Activated naive CD4-positive, alpha-beta T cell treated with anti-CD3 and anti-CD28 coated beads, Interleukin-2, amount 50 U/mL, for 72 hours (primary cell): ENCODE measurements at regions not wholly inside any gene's neighbourhood (a gene's known extent, or its start where the extent isn't known, plus 50 kb on each side); places are given as distances from the start of the nearest gene placed in this dataset.
"Not testable (repeated sequence)": the region's sequence is repeated elsewhere in the genome, so short reads cannot be mapped to it uniquely, and the experiment has no call there.

ENCODE experiments used
- ATAC-seq, 2 donors: fragments of 150-1000 bp; cut with Tn5 transposase; 2 replicates each; pipeline ENCODE4 v1.10.0; 2021; ENCODE audit warnings: mild to moderate bottlenecking in 2 of 2, moderate library complexity in 2 of 2
- DNase-seq, 2 donors: peaks; one replicate each; pipeline ENCODE4 v3.0.0; 2021 to 2022; ENCODE audit warnings: low spot score in 2 of 2
- H3K27ac Mint-ChIP-seq, 2 donors: one replicate each; pipeline ENCODE4 v1.8.0; 2022; ENCODE audit warnings: mild to moderate bottlenecking in 2 of 2, mixed read lengths in 2 of 2
- H3K36me3 Mint-ChIP-seq, 2 donors: one replicate each; pipeline ENCODE4 v1.8.0; 2022; ENCODE audit warnings: mixed read lengths in 2 of 2
- H3K9me3 Mint-ChIP-seq, 2 donors: one replicate each; pipeline ENCODE4 v1.8.0; 2022; ENCODE audit warnings: mixed read lengths in 2 of 2

GRCh38 chr4:9505341-9505740 lies 61.1 kb downstream of the DEFB131A start:
- not testable (repeated sequence) for H3K27ac Mint-ChIP-seq, DNase-seq, ATAC-seq, H3K36me3 Mint-ChIP-seq, H3K9me3 Mint-ChIP-seq

- not testable (repeated sequence) for H3K36me3 Mint-ChIP-seq, ATAC-seq, H3K27ac Mint-ChIP-seq, H3K9me3 Mint-ChIP-seq, DNase-seq
Observed at GRCh38 chr4:9506672-9507071, 62.5 kb downstream of the DEFB131A start.

GRCh38 chr4:9512941-9513340 lies 68.7 kb downstream of the DEFB131A start:
- H3K9me3 Mint-ChIP-seq, ATAC-seq, DNase-seq, H3K36me3 Mint-ChIP-seq, H3K27ac Mint-ChIP-seq: not testable (repeated sequence)

- H3K9me3 Mint-ChIP-seq, H3K27ac Mint-ChIP-seq, ATAC-seq, DNase-seq, H3K36me3 Mint-ChIP-seq: not testable (repeated sequence)
Observed at GRCh38 chr4:9519631-9520030, 75.4 kb downstream of the DEFB131A start.

GRCh38 chr4:9522903-9523302 lies 78.7 kb downstream of the DEFB131A start:
- ATAC-seq, H3K36me3 Mint-ChIP-seq, H3K9me3 Mint-ChIP-seq, DNase-seq, H3K27ac Mint-ChIP-seq: not testable (repeated sequence)

- ATAC-seq, DNase-seq, H3K9me3 Mint-ChIP-seq, H3K27ac Mint-ChIP-seq, H3K36me3 Mint-ChIP-seq: not testable (repeated sequence)
Observed at GRCh38 chr4:9524406-9524805, 80.2 kb downstream of the DEFB131A start.

- DNase-seq = peak; percentile 76 to 81
- peak overlapping the region in 1 of 2 donors; percentile 28 for H3K27ac Mint-ChIP-seq
- peak; percentile 64 to 78 for ATAC-seq
- H3K9me3 Mint-ChIP-seq, H3K36me3 Mint-ChIP-seq: not testable (repeated sequence)
Observed at GRCh38 chr4:9532134-9532862, 88.1 kb downstream of the DEFB131A start.

GRCh38 chr4:9532863-9533192 lies 88.6 kb downstream of the DEFB131A start:
- H3K36me3 Mint-ChIP-seq, DNase-seq, H3K9me3 Mint-ChIP-seq, ATAC-seq: not testable (repeated sequence)
- peak overlapping the region in 1 of 2 donors; percentile 28 for H3K27ac Mint-ChIP-seq

- DNase-seq, ATAC-seq, H3K27ac Mint-ChIP-seq, H3K9me3 Mint-ChIP-seq, H3K36me3 Mint-ChIP-seq: not testable (repeated sequence)
Observed at GRCh38 chr4:9537101-9537500, 92.9 kb downstream of the DEFB131A start.

GRCh38 chr4:9539939-9540520 lies 95.8 kb downstream of the DEFB131A start:
- not testable (repeated sequence) for ATAC-seq, H3K27ac Mint-ChIP-seq, DNase-seq, H3K9me3 Mint-ChIP-seq, H3K36me3 Mint-ChIP-seq

- DNase-seq, H3K9me3 Mint-ChIP-seq, H3K27ac Mint-ChIP-seq, ATAC-seq, H3K36me3 Mint-ChIP-seq: not testable (repeated sequence)
Observed at GRCh38 chr4:9541388-9541915, 97.2 kb downstream of the DEFB131A start.

GRCh38 chr4:9544851-9545250 lies 100.6 kb downstream of the DEFB131A start:
- ATAC-seq, H3K36me3 Mint-ChIP-seq, H3K27ac Mint-ChIP-seq, DNase-seq, H3K9me3 Mint-ChIP-seq: not testable (repeated sequence)

- H3K27ac Mint-ChIP-seq, H3K9me3 Mint-ChIP-seq, DNase-seq, H3K36me3 Mint-ChIP-seq, ATAC-seq: not testable (repeated sequence)
Observed at GRCh38 chr4:9547470-9547869, 103.3 kb downstream of the DEFB131A start.

GRCh38 chr4:9556076-9556475 lies 111.9 kb downstream of the DEFB131A start:
- not testable (repeated sequence) for H3K36me3 Mint-ChIP-seq, H3K9me3 Mint-ChIP-seq, ATAC-seq, DNase-seq, H3K27ac Mint-ChIP-seq

GRCh38 chr4:9577869-9578268 lies 133.7 kb downstream of the DEFB131A start:
- Mint-ChIP-seq H3K9me3 (peaks cover 32 to 40% of the 10 kb centered on the region in 2 donors), H3K36me3 (peaks cover 22 to 27% of the 10 kb centered on the region in 2 donors)
- not testable (repeated sequence) for ATAC-seq, H3K27ac Mint-ChIP-seq
- DNase-seq = peak in 1 of 2 donors; percentile 3

GRCh38 chr4:9582880-9583279 lies 138.7 kb downstream of the DEFB131A start:
- not testable (repeated sequence) for ATAC-seq, H3K27ac Mint-ChIP-seq, DNase-seq
- H3K9me3 Mint-ChIP-seq = peaks cover 18 to 22% of the 10 kb centered on the region in 2 donors
- peaks cover 13 to 14% of the 10 kb centered on the region in 2 donors for H3K36me3 Mint-ChIP-seq

GRCh38 chr4:9592010-9592409 lies 147.8 kb downstream of the DEFB131A start:
- no peak overlapping the region for H3K27ac Mint-ChIP-seq
- no peak for DNase-seq
- peaks cover 22 to 41% of the 10 kb centered on the region in 2 donors for H3K36me3 Mint-ChIP-seq
- H3K9me3 Mint-ChIP-seq = peaks cover 7 to 13% of the 10 kb centered on the region in 2 donors
- ATAC-seq = no peak

GRCh38 chr4:9594948-9595347 lies 150.7 kb downstream of the DEFB131A start:
- H3K36me3 Mint-ChIP-seq = peaks cover 31 to 41% of the 10 kb centered on the region in 2 donors
- no peak for ATAC-seq
- DNase-seq = no peak
- peaks cover 7 to 19% of the 10 kb centered on the region in 2 donors for H3K9me3 Mint-ChIP-seq
- H3K27ac Mint-ChIP-seq = no peak overlapping the region
